Spleen (tissue), 11 donors: ENCODE measurements at regions not wholly inside any gene's neighbourhood (a gene's known extent, or its start where the extent isn't known, plus 50 kb on each side); places are given as distances from the start of the nearest gene placed in this dataset.
A peak's percentile ranks its signal among the peaks of the same experiment; 100 is the strongest.
"Not testable (repeated sequence)": the region's sequence is repeated elsewhere in the genome, so short reads cannot be mapped to it uniquely, and the experiment has no call there.

Source experiments
- DNase-seq: peaks from one replicate; pipeline ENCODE4 v3.0.0-alpha.2; 2020
- H3K27ac ChIP-seq, 8 donors: fragments of 200-600 bp; sonication (generic) in 7 of 8; 1 replicate in 4 of 8; 2 replicates in 4 of 8; pipeline versions ENCODE4 v1.5.0 to v1.8.0; 2016 to 2021; ENCODE audit warnings: inconsistent platforms in 4 of 8, mild to moderate bottlenecking in 4 of 8, moderate library complexity in 1 of 8
- H3K27me3 ChIP-seq, 7 donors: fragments of 200-600 bp; sonication (generic) in 6 of 7; replicated peaks in 1 of 7; 1 replicate in 4 of 7; 2 replicates in 3 of 7; pipeline versions ENCODE4 v1.5.0 to v1.8.0; 2016 to 2021; ENCODE audit warnings: inconsistent platforms in 3 of 7, mild to moderate bottlenecking in 1 of 7
- H3K36me3 ChIP-seq, 6 donors: fragments of 200-600 bp; sonication (generic) in 5 of 6; 1 replicate in 4 of 6; 2 replicates in 2 of 6; pipeline versions ENCODE4 v1.5.0 to v1.8.0; 2016 to 2021; ENCODE audit warnings: inconsistent platforms in 2 of 6
- H3K4me1 ChIP-seq, 6 donors: fragments of 200-600 bp; sonication (generic) in 5 of 6; 1 replicate in 3 of 6; 2 replicates in 3 of 6; pipeline versions ENCODE4 v1.5.0 to v1.8.0; 2016 to 2021; ENCODE audit warnings: inconsistent platforms in 3 of 6
- H3K4me3 ChIP-seq, 8 donors: fragments of 200-600 bp; sonication (generic) in 7 of 8; 1 replicate in 4 of 8; 2 replicates in 4 of 8; pipeline versions ENCODE4 v1.5.0 to v1.8.0; 2016 to 2021; ENCODE audit warnings: inconsistent platforms in 4 of 8, mild to moderate bottlenecking in 4 of 8, moderate library complexity in 2 of 8
- H3K9me3 ChIP-seq, 8 donors: fragments of 200-600 bp; sonication (generic) in 7 of 8; 1 replicate in 4 of 8; 2 replicates in 4 of 8; pipeline versions ENCODE4 v1.5.0 to v1.8.0; 2016 to 2021; ENCODE audit warnings: inconsistent platforms in 4 of 8
- POLR2A ChIP-seq, 3 donors: fragments of 450-650 bp; IDR thresholded peaks; one replicate each; pipeline ENCODE4 v1.5.1; 2017; ENCODE audit warnings: antibody characterized with exemption in 3 of 3, mild to moderate bottlenecking in 1 of 3
- POLR2AphosphoS5 ChIP-seq, 3 donors: sonication (generic); formaldehyde crosslinking; IDR thresholded peaks; one replicate each; pipeline ENCODE4 v1.5.1; 2017; ENCODE audit warnings: antibody characterized with exemption in 3 of 3
- WGBS, 5 donors: extraction: QIAGEN DNeasy Blood & Tissue Kit in 3 of 5; methylation state at CpG; one replicate each; pipeline versions ENCODE4 v1.1.5 to v1.1.7; 2013 to 2018; 5-methylcytosine and 5-hydroxymethylcytosine counted together
- intact Hi-C: fragments of 100-400 bp; cut with DNase I; formaldehyde crosslinking; loops from one replicate; pipeline ENCODE4 v1.15.0; 2023; ENCODE audit warnings: low total_unique reads
- TF ChIP-seq, protein P1 (sequence below), 11 experiments: fragments of 200-600 bp in 7 of 11; fragments of 450-650 bp in 4 of 11; sonication (generic) in 4 of 11; IDR thresholded peaks in 8 of 11; conservative IDR thresholded peaks in 3 of 11; 1 replicate in 7 of 11; 2 replicates in 4 of 11; pipeline versions ENCODE4 v1.4.0 to v1.8.0; 2016 to 2021; ENCODE audit warnings: antibody characterized with exemption in 11 of 11, inconsistent platforms in 4 of 11, mild to moderate bottlenecking in 1 of 11
- donor health status: healthy with polysubstance abuse.
- donor health status: DM: no; HTN: no; CAD: no; lungs with moderate emphysema.
- donor health status: DM: no; HTN: no; CAD: no.
- donor health status: Bipolar disorder and iron deficiency.
- donor health status: healthy.
- donor health status: DM: no; HTN: no; CAD: no.
- donor health status: DM: yes; HTN: yes; CAD: no.

DNA sequence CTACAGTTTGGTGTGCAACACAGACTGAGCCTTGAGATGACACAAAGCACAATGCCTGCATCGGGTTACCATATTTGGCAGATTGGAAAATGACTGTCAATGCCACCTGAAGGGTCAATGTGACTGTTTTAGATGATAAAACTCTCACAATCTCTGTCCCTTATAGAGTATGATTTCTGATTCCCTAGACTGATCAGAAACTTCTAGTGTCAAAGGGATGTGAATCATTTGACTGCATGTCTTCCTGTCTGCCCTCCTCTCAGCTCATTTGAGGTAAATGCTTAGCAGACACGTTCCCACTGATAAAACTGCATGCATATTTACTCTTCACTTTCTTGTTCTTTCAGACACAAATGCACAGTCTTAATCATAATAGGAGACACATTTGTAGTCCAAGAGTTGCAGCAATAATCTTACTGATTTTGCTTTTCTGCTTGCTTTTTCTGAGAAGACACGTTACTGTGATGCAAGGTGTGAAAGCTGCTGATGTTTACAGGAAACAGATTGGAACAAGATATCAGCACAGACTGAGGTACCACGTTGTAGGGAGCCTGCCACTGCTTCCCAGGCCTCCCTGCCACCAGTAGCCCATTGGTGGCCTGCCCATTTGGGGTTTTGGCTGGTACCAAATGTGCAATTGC, 77.8 kb downstream of the GCNT4 start:
- H3K36me3 ChIP-seq: no peaks in the 10 kb centered on the region
- H3K4me1 ChIP-seq: peaks cover 0 to 13% (median 4%) of the 10 kb centered on the region in 6 donors
- H3K27ac ChIP-seq: peak overlapping the region in 6 of 8 donors; percentile 48 to 85 (median 58)
- WGBS, 5 donors: 37 to 51% (median 43%) methylated on average over 4 of the region's 4 CpGs
- H3K4me3 ChIP-seq: no peak overlapping the region
- no peak for DNase-seq
- peaks cover 0 to 18% (median 5%) of the 10 kb centered on the region in 8 donors for H3K9me3 ChIP-seq
- no peaks in the 10 kb centered on the region for H3K27me3 ChIP-seq
- intact Hi-C loops: no loop called here
- peak in 2 of 3 donors; percentile 17 to 51 for TF ChIP-seq POLR2AphosphoS5 (IDR thresholded peaks at IDR 0.05)
- TF ChIP-seq, protein P1, sequence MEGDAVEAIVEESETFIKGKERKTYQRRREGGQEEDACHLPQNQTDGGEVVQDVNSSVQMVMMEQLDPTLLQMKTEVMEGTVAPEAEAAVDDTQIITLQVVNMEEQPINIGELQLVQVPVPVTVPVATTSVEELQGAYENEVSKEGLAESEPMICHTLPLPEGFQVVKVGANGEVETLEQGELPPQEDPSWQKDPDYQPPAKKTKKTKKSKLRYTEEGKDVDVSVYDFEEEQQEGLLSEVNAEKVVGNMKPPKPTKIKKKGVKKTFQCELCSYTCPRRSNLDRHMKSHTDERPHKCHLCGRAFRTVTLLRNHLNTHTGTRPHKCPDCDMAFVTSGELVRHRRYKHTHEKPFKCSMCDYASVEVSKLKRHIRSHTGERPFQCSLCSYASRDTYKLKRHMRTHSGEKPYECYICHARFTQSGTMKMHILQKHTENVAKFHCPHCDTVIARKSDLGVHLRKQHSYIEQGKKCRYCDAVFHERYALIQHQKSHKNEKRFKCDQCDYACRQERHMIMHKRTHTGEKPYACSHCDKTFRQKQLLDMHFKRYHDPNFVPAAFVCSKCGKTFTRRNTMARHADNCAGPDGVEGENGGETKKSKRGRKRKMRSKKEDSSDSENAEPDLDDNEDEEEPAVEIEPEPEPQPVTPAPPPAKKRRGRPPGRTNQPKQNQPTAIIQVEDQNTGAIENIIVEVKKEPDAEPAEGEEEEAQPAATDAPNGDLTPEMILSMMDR (IDR thresholded peaks at IDR 0.05 in 8 of 11, conservative IDR thresholded peaks at IDR 0.05 in 3 of 11): no peak

GRCh38 chr5:74973694-74974093, 78.7 kb downstream of the GCNT4 start:
- TF ChIP-seq POLR2A (IDR thresholded peaks at IDR 0.05): no peak
- TF ChIP-seq POLR2AphosphoS5 (IDR thresholded peaks at IDR 0.05): no peak
- TF ChIP-seq, protein P1 (IDR thresholded peaks at IDR 0.05 in 8 of 11, conservative IDR thresholded peaks at IDR 0.05 in 3 of 11): no peak
- no peak overlapping the region for H3K4me3 ChIP-seq
- no peaks in the 10 kb centered on the region for H3K27me3 ChIP-seq
- H3K9me3 ChIP-seq: peaks cover 0 to 18% (median 5%) of the 10 kb centered on the region in 8 donors
- H3K36me3 ChIP-seq: no peaks in the 10 kb centered on the region
- peak overlapping the region in 6 of 8 donors; percentile 0 to 85 (median 54) for H3K27ac ChIP-seq
- 79 to 91% (median 84%) methylated on average over 2 of the region's 2 CpGs for WGBS, 5 donors
- intact Hi-C loops: no loop called here
- peaks cover 0 to 13% (median 4%) of the 10 kb centered on the region in 6 donors for H3K4me1 ChIP-seq
- no peak for DNase-seq

DNA sequence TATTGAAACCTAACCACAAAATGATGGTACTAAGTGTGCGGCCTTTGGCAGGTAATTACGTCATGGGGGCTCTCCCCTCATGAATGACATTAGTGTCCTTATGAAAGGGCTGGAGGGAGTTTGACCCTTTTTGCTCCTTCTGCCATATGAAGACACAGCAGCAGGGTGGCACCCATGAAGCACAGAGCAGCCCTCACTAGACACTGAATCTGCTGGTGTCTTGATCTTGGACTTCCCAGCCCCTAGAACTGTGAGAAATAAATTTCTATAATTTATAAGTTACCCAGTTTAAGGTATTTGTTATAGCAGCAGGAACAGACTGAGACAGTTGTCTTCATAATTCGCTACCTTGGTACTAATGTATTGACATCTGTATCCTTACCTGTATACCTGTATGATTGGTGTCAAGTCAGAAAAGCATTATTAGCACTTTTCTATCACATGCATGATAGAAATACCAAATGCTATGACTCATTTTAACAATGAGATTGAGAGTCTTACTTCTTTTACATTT, 80.4 kb downstream of the GCNT4 start:
- no peaks in the 10 kb centered on the region for H3K36me3 ChIP-seq
- DNase-seq: no peak
- intact Hi-C loops: no loop called here
- H3K9me3 ChIP-seq: peaks cover 0 to 18% (median 5%) of the 10 kb centered on the region in 8 donors
- peak overlapping the region in 1 of 8 donors; percentile 85 for H3K27ac ChIP-seq
- WGBS, 5 donors: 84 to 90% (median 86%) methylated on average over 3 of the region's 3 CpGs
- TF ChIP-seq, protein P1 (IDR thresholded peaks at IDR 0.05 in 8 of 11, conservative IDR thresholded peaks at IDR 0.05 in 3 of 11): no peak
- no peak for TF ChIP-seq POLR2AphosphoS5 (IDR thresholded peaks at IDR 0.05)
- TF ChIP-seq POLR2A (IDR thresholded peaks at IDR 0.05): no peak
- no peak overlapping the region for H3K4me3 ChIP-seq
- peaks cover 0 to 9% (median 0%) of the 10 kb centered on the region in 6 donors for H3K4me1 ChIP-seq
- H3K27me3 ChIP-seq: no peaks in the 10 kb centered on the region

- H3K27ac ChIP-seq, H3K4me3 ChIP-seq, intact Hi-C loops, H3K4me1 ChIP-seq, H3K27me3 ChIP-seq, H3K36me3 ChIP-seq, DNase-seq: not testable (repeated sequence)
- WGBS, 5 donors: 90 to 94% (median 93%) methylated on average over 6 to 8 of the region's 8 CpGs
- H3K9me3 ChIP-seq: peaks cover 0 to 18% (median 5%) of the 10 kb centered on the region in 8 donors
Observed at GRCh38 chr5:74970891-74971290, 81.5 kb downstream of the GCNT4 start.
